Osteocyte (in vitro differentiated cells): ENCODE measurements at regions not wholly inside any gene's neighbourhood (a gene's known extent, or its start where the extent isn't known, plus 50 kb on each side); places are given as distances from the start of the nearest gene placed in this dataset.

Source experiments
- DNase-seq: peaks from one replicate; pipeline ENCODE4 v3.0.0; 2021; ENCODE audit warnings: mixed read lengths; ENCODE audit not compliant: unreplicated experiment; ENCODE audit errors: extremely low spot score
- H3K27ac Mint-ChIP-seq: one replicate; pipeline ENCODE4 v1.8.0; 2021; ENCODE audit warnings: mild to moderate bottlenecking, mixed read lengths; ENCODE audit not compliant: unreplicated experiment
- H3K27me3 Mint-ChIP-seq: one replicate; pipeline ENCODE4 v1.8.0; 2021; ENCODE audit warnings: mixed read lengths; ENCODE audit not compliant: unreplicated experiment
- H3K36me3 Mint-ChIP-seq: one replicate; pipeline ENCODE4 v1.8.0; 2021; ENCODE audit warnings: mixed read lengths; ENCODE audit not compliant: unreplicated experiment
- H3K4me1 Mint-ChIP-seq: one replicate; pipeline ENCODE4 v1.8.0; 2021; ENCODE audit warnings: mixed read lengths; ENCODE audit not compliant: unreplicated experiment
- H3K4me3 Mint-ChIP-seq: one replicate; pipeline ENCODE4 v1.8.0; 2021; ENCODE audit warnings: mild to moderate bottlenecking, moderate library complexity, mixed read lengths; ENCODE audit not compliant: unreplicated experiment
- H3K9me3 Mint-ChIP-seq: one replicate; pipeline ENCODE4 v1.8.0; 2021; ENCODE audit warnings: mixed read lengths; ENCODE audit not compliant: unreplicated experiment
- CTCF ChIP-seq: fragments of 200-600 bp; sonication (generic); IDR thresholded peaks from 2 replicates; pipeline ENCODE4 v1.5.0; 2021; ENCODE audit warnings: antibody characterized with exemption, mild to moderate bottlenecking, moderate library complexity

DNA sequence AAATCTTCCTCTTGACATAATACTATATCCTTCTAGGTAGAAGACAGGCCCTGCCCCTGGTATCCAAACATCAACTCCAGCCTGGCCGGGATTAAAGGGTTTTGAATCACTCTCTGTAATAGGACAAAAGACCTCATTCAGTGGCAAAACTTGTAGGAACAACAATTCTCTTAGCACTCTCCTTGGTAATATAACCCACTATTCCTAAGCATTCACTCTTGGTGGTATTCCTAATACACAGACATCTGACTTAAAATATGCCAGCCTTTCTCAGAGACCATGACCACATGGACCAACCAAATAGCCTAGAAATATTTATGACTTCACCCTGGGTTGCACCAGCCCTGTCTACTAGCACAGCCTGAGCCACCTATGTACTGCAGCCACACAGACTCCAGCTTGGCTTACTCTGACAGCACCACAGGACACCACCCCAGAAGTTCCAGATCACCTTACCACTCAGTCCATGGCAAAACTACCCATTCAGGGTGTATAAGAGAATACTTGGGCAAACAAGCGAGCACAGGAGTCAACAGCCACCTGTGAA, 244.9 kb upstream of the NEBL start:
- H3K4me1 Mint-ChIP-seq: no peaks in the 10 kb centered on the region
- no peaks in the 10 kb centered on the region for H3K9me3 Mint-ChIP-seq
- no peak for TF ChIP-seq CTCF
- no peak overlapping the region for H3K4me3 Mint-ChIP-seq
- no peak overlapping the region for H3K27ac Mint-ChIP-seq
- no peak for DNase-seq
- no peaks in the 10 kb centered on the region for H3K36me3 Mint-ChIP-seq
- peaks cover 42% of the 10 kb centered on the region for H3K27me3 Mint-ChIP-seq

DNA sequence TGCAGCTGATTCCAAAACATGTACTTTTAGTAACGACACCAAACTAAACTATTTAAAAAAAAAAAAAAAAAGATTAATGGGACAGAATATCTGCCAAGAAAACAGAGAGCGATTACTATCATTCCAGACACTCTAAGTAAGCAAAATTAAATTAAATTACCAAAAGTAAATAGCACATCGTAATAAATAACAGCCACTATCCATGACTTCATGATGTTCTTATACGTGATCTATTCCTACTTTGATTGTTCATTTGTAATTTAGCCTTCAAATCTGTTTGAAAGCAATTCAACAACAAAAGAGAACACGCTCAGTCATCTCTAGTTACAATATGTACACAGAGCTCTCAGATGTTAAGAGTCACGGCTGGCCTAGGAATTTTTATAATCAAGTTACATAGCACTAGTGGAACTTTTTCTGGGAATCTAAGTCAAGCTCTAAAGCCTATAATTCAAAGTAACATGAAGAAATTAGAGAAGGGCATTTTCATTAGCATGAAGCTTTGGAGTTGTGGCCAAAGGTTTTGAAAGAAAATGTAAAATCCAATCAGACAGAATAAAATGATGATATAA, 241.7 kb upstream of the NEBL start:
- H3K27ac Mint-ChIP-seq: no peak overlapping the region
- TF ChIP-seq CTCF: no peak
- H3K27me3 Mint-ChIP-seq: peaks cover 51% of the 10 kb centered on the region
- H3K9me3 Mint-ChIP-seq: no peaks in the 10 kb centered on the region
- DNase-seq: no peak
- no peaks in the 10 kb centered on the region for H3K4me1 Mint-ChIP-seq
- no peak overlapping the region for H3K4me3 Mint-ChIP-seq
- no peaks in the 10 kb centered on the region for H3K36me3 Mint-ChIP-seq

DNA sequence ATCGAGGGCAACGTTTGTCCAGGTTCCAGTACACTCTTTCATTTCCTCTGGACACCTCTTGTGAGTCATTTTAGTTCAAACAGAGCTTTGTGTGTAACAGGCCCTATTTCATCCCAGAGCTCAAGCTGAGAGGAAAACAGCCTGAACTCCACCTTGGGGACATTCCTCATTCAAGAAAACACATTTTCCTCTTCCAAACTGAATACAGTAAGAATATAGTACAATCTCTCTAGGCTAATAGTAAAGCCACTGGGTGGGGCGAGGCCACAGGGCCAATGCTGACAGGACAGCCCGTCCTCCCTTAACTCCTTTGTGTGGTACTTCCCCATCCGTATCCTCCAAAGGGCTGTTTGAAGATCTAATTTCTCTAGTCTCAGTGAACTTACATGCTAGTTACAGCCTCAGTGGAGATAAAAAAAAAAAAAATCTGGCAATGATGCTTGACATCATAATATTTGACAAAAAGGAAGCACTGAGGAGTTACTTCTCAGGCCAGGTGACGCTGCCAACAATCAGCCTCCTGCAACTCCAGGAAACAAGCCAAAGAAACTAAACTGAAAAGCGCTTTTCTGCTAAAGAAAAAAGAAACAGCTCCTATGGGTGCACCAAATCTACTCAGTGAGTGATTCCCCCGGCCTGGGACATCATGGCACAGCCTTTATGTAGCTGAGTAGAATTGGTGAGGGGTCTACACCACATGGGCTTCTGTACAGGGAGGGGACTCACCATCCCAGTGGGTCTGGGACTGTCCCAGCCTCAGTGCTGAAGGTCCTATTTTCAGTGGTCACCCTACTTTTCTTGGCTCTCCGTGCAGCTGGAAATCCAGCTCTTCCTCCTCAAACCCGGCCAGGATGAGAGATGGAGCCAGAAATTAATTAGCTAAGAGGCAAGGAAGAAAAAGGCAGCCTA, 238.2 kb upstream of the NEBL start:
- no peak for TF ChIP-seq CTCF
- no peak overlapping the region for H3K4me3 Mint-ChIP-seq
- no peaks in the 10 kb centered on the region for H3K9me3 Mint-ChIP-seq
- H3K36me3 Mint-ChIP-seq: no peaks in the 10 kb centered on the region
- H3K4me1 Mint-ChIP-seq: no peaks in the 10 kb centered on the region
- no peak for DNase-seq
- peaks cover 53% of the 10 kb centered on the region for H3K27me3 Mint-ChIP-seq
- H3K27ac Mint-ChIP-seq: no peak overlapping the region

GRCh38 chr10:21134645-21135022, 237.5 kb upstream of the NEBL start:
- no peak for TF ChIP-seq CTCF
- Mint-ChIP-seq H3K36me3 (no peaks in the 10 kb centered on the region), H3K4me3 (no peak overlapping the region), H3K4me1 (no peaks in the 10 kb centered on the region), H3K27ac (no peak overlapping the region), H3K9me3 (no peaks in the 10 kb centered on the region), H3K27me3 (peaks cover 58% of the 10 kb centered on the region)
- DNase-seq: no peak

- Mint-ChIP-seq H3K4me1 (no peaks in the 10 kb centered on the region), H3K36me3 (no peaks in the 10 kb centered on the region), H3K27ac (no peak overlapping the region), H3K9me3 (no peaks in the 10 kb centered on the region), H3K27me3 (peaks cover 58% of the 10 kb centered on the region), H3K4me3 (no peak overlapping the region)
- TF ChIP-seq CTCF: no peak
- DNase-seq: no peak
Observed at GRCh38 chr10:21130683-21131442, 233.8 kb upstream of the NEBL start.
